A673 (cell line): ENCODE measurements at regions not wholly inside any gene's neighbourhood (a gene's known extent, or its start where the extent isn't known, plus 50 kb on each side); places are given as distances from the start of the nearest gene placed in this dataset.

ENCODE experiments used
- BruUV-seq: library from RNA; stranded (reverse); fragments of 400-500 nt; replicated peaks from 2 replicates; lab custom pipeline; 2021; lab: Mats Ljungman, UMichigan
- CTCF ChIA-PET: fragments of 300-600 bp; sonication (Branson Sonifier 250); formaldehyde crosslinking; loops from one replicate; lab custom pipeline; 2022; ENCODE audit warnings: antibody characterized with exemption; lab: Charles Lee
- POLR2A ChIA-PET: fragments of 300-600 bp; sonication (Branson Sonifier 250); formaldehyde crosslinking; loops from one replicate; lab custom pipeline; 2022; ENCODE audit warnings: antibody characterized with exemption; ENCODE audit not compliant: low non-redundant PET; lab: Charles Lee
- DNase-seq: peaks from one replicate; pipeline ENCODE4 v3.0.0-alpha.2; 2015; ENCODE audit warnings: low spot score
- H3K27ac ChIP-seq: fragments of 200-600 bp; sonication (generic); 2 replicates; pipeline ENCODE4 v1.5.1; 2016; ENCODE audit warnings: mixed run types, low read depth, mild to moderate bottlenecking, mixed read lengths, antibody characterized with exemption, low read length; ENCODE audit not compliant: poor library complexity, severe bottlenecking
- H3K27me3 ChIP-seq: fragments of 200-600 bp; sonication (generic); replicated peaks from 2 replicates; pipeline ENCODE4 v1.6.1; 2017; ENCODE audit warnings: mixed run types, low read depth, mild to moderate bottlenecking, mixed read lengths, antibody characterized with exemption, low read length; ENCODE audit not compliant: insufficient read depth, poor library complexity
- H3K36me3 ChIP-seq: fragments of 200-600 bp; sonication (generic); 2 replicates; pipeline ENCODE4 v1.6.1; 2016; ENCODE audit warnings: mixed run types, mild to moderate bottlenecking, mixed read lengths, antibody characterized with exemption, low read length; ENCODE audit not compliant: insufficient read depth, poor library complexity, severe bottlenecking
- H3K4me1 ChIP-seq: fragments of 200-600 bp; sonication (generic); 2 replicates; pipeline ENCODE4 v1.6.1; 2017; ENCODE audit warnings: mixed run types, mild to moderate bottlenecking, mixed read lengths, antibody characterized with exemption, low read length; ENCODE audit not compliant: insufficient read depth, poor library complexity, severe bottlenecking
- H3K4me3 ChIP-seq: fragments of 200-600 bp; sonication (generic); 2 replicates; pipeline ENCODE4 v1.5.1; 2016; ENCODE audit warnings: low read depth, mixed run types, mild to moderate bottlenecking, mixed read lengths, low read length; ENCODE audit not compliant: poor library complexity, severe bottlenecking
- H3K9me3 ChIP-seq: fragments of 200-600 bp; sonication (generic); 2 replicates; pipeline ENCODE4 v1.6.1; 2016; ENCODE audit warnings: mixed run types, low read depth, mild to moderate bottlenecking, mixed read lengths, antibody characterized with exemption, low read length; ENCODE audit not compliant: poor library complexity, severe bottlenecking
- CTCF ChIP-seq: fragments of 300-800, 200-600 bp; sonication (generic); conservative IDR thresholded peaks from 2 replicates; pipeline ENCODE4 v1.5.1; 2017; ENCODE audit warnings: low read depth, mild to moderate bottlenecking, antibody characterized with exemption, low read length, moderate library complexity, mixed read lengths
- EZH2 ChIP-seq: fragments of 200-600 bp; sonication (generic); IDR thresholded peaks from 2 replicates; pipeline ENCODE4 v1.6.1; 2017; ENCODE audit warnings: borderline replicate concordance, low read depth, mild to moderate bottlenecking, mixed read lengths, antibody characterized with exemption, low read length; ENCODE audit not compliant: poor library complexity, severe bottlenecking
- intact Hi-C: fragments of 100-400 bp; cut with micrococcal nuclease; formaldehyde crosslinking; loops from one replicate; pipeline ENCODE4 v1.10.0; 2022; ENCODE audit not compliant: unreplicated experiment

DNA sequence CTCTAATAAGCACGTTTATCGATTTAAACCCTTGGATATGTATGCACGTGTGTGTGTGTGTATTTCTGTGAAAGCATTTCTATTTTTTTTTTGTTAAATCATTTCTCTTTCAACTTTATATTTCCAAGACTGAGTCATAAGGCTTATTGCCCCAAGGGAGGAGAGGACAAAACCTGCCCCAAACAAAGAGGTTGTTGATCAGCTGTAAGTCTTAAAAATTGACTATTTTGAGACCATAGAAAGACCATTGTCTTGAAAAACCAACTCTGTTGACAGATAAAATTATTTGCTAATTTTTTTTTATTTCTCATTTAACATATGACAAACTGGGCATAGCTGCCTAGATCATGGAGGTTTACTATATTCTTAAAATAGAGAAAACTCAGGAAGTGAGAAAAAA is 222.4 kb downstream of the FMR1NB start:
- no peaks in the 10 kb centered on the region for H3K4me1 ChIP-seq
- H3K9me3 ChIP-seq, result peaks cover 6% of the 10 kb centered on the region
- BruUV-seq, result no TSS peak
- no peaks in the 10 kb centered on the region for H3K36me3 ChIP-seq
- no peaks in the 10 kb centered on the region for H3K27me3 ChIP-seq
- intact Hi-C loops, result no loop called here
- no peak overlapping the region for H3K27ac ChIP-seq
- TF ChIP-seq CTCF (no peak), EZH2 (no peak)
- POLR2A ChIA-PET, result no interaction called here
- no peak for DNase-seq
- CTCF ChIA-PET, result no interaction called here
- no peak overlapping the region for H3K4me3 ChIP-seq

- no peaks in the 10 kb centered on the region for H3K4me1 ChIP-seq
- H3K36me3 ChIP-seq, result no peaks in the 10 kb centered on the region
- intact Hi-C loops, result no loop called here
- no peaks in the 10 kb centered on the region for H3K27me3 ChIP-seq
- POLR2A ChIA-PET, result no interaction called here
- no peak for DNase-seq
- BruUV-seq, result no TSS peak
- H3K9me3 ChIP-seq, result peaks cover 8% of the 10 kb centered on the region
- no peak overlapping the region for H3K27ac ChIP-seq
- H3K4me3 ChIP-seq, result no peak overlapping the region
- no peak for TF ChIP-seq CTCF
- TF ChIP-seq EZH2, result no peak
- CTCF ChIA-PET, result no interaction called here
Observed at GRCh38 chrX:148204195-148204594, 223.1 kb downstream of the FMR1NB start.

GRCh38 chrX:148214786-148215185 is 233.6 kb downstream of the FMR1NB start:
- Histone ChIP-seq H3K4me1 (no peaks in the 10 kb centered on the region), H3K27ac (no peak overlapping the region), H3K4me3 (no peak overlapping the region), H3K27me3 (no peaks in the 10 kb centered on the region), H3K9me3 (no peaks in the 10 kb centered on the region), H3K36me3 (no peaks in the 10 kb centered on the region)
- no peak for DNase-seq
- POLR2A ChIA-PET, result no interaction called here
- intact Hi-C loops, result no loop called here
- no TSS peak for BruUV-seq
- CTCF ChIA-PET, result no interaction called here
- no peak for TF ChIP-seq EZH2
- no peak for TF ChIP-seq CTCF
